ENCODE measurements at regions not wholly inside any gene's neighbourhood (a gene's known extent, or its start where the extent isn't known, plus 50 kb on each side); places are given as distances from the start of the nearest gene placed in this dataset.

- TF ChIP-seq CTCF (IDR thresholded peaks at IDR 0.05) (no peak), POLR2A (IDR thresholded peaks at IDR 0.05) (no peak)
- Histone ChIP-seq H3K4me3 (no peak overlapping the region), H3K27ac (no peak overlapping the region), H3K9me3 (peaks cover 0 to 45% (median 9%) of the 10 kb centered on the region in 12 donors), H3K36me3 (no peaks in the 10 kb centered on the region), H3K4me1 (no peaks in the 10 kb centered on the region), H3K27me3 (no peaks in the 10 kb centered on the region)
- no peak for ATAC-seq
- DNase-seq, result no peak
- intact Hi-C loops (cut with DNase I), result loop anchor here in 1 of 10 donors (5.0 kb wide), 1 partner anchor 616 kb away; no protein-coding TSS in a partner anchor
These were observed 82.0 kb upstream of the NT5C1B start for GRCh38 chr2:18671363-18671762.

GRCh38 chr2:18668221-18668620 lies 78.9 kb upstream of the NT5C1B start:
- Histone ChIP-seq H3K9me3 (peaks cover 0 to 19% (median 0%) of the 10 kb centered on the region in 12 donors), H3K4me3 (no peak overlapping the region), H3K27me3 (no peaks in the 10 kb centered on the region), H3K27ac (no peak overlapping the region), H3K36me3 (no peaks in the 10 kb centered on the region), H3K4me1 (peaks cover 0 to 9% (median 0%) of the 10 kb centered on the region in 12 donors)
- intact Hi-C loops (cut with DNase I), result no loop called here
- DNase-seq, result no peak
- TF ChIP-seq POLR2A (IDR thresholded peaks at IDR 0.05) (no peak), CTCF (IDR thresholded peaks at IDR 0.05) (no peak)
- no peak for ATAC-seq
- WGBS, 4 donors, result 66 to 82% (median 72%) methylated on average over 2 of the region's 2 CpGs

GRCh38 chr2:18664421-18664820 lies 75.1 kb upstream of the NT5C1B start:
- H3K27ac ChIP-seq, result no peak overlapping the region

GRCh38 chr2:18663861-18664260 lies 74.5 kb upstream of the NT5C1B start:
- DNase-seq (no peak), ATAC-seq (no peak)
- Histone ChIP-seq H3K9me3 (no peaks in the 10 kb centered on the region), H3K27ac (no peak overlapping the region), H3K27me3 (no peaks in the 10 kb centered on the region), H3K36me3 (no peaks in the 10 kb centered on the region), H3K4me1 (peaks cover 0 to 10% (median 0%) of the 10 kb centered on the region in 12 donors), H3K4me3 (no peak overlapping the region)
- 67 to 78% (median 73%) methylated on average over 3 of the region's 3 CpGs for WGBS, 4 donors
- intact Hi-C loops (cut with DNase I), result no loop called here
- TF ChIP-seq POLR2A (IDR thresholded peaks at IDR 0.05), result no peak
- no peak for TF ChIP-seq CTCF (IDR thresholded peaks at IDR 0.05)

More at GRCh38 chr2:18664421-18664820, 75.1 kb upstream of the NT5C1B start:
- Histone ChIP-seq H3K36me3 (no peaks in the 10 kb centered on the region), H3K4me1 (peaks cover 0 to 10% (median 0%) of the 10 kb centered on the region in 12 donors), H3K27me3 (no peaks in the 10 kb centered on the region), H3K4me3 (no peak overlapping the region), H3K9me3 (no peaks in the 10 kb centered on the region)
- TF ChIP-seq POLR2A (IDR thresholded peaks at IDR 0.05), result no peak
- no peak for TF ChIP-seq CTCF (IDR thresholded peaks at IDR 0.05)
- 69 to 95% (median 84%) methylated on average over 1 of the region's 1 CpG for WGBS, 4 donors
- intact Hi-C loops (cut with DNase I), result no loop called here
- ATAC-seq (no peak), DNase-seq (no peak)

Data from heart left ventricle (tissue), 16 donors.